ENCODE measurements at regions not wholly inside any gene's neighbourhood (a gene's known extent, or its start where the extent isn't known, plus 50 kb on each side); places are given as distances from the start of the nearest gene placed in this dataset.

DNA sequence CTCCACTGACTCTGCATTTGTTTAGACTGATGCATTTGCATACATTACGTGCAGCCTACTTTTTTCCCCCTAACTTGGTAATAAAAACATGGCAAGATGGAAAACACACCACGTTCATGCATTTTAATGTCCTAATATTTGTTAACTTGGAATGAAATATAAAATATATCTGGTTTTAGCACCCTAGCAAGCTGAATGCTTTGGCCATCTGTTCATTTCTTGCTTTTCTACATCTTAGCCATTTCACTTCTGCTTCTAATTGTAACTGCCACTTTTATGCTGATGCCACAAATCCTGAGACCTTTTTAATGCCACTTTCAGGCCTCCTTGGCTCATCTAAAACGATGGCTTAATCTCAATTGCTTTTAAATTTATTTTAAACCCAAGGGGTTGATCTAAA is 177.7 kb upstream of the RASSF8 start:
- TF ChIP-seq CTCF (conservative IDR thresholded peaks at IDR 0.05) (no peak), ZFX (IDR thresholded peaks at IDR 0.05) (no peak)

Measured in C4-2B (cell line).